GM23338 (cell line): ENCODE measurements at regions not wholly inside any gene's neighbourhood (a gene's known extent, or its start where the extent isn't known, plus 50 kb on each side); places are given as distances from the start of the nearest gene placed in this dataset.

Source experiments
- ATAC-seq: fragments of 200-7000 bp; cut with Tn5 transposase; 3 replicates; pipeline ENCODE4 v1.9.1; 2020
- DNase-seq: peaks from one replicate; pipeline ENCODE4 v3.0.0-alpha.2; 2015; ENCODE audit warnings: low spot score
- H2AFZ ChIP-seq: fragments of 200-600 bp; sonication (generic); 2 replicates; pipeline ENCODE4 v1.8.0; 2016; ENCODE audit warnings: antibody characterized with exemption, mild to moderate bottlenecking, moderate library complexity
- H3F3A ChIP-seq: fragments of 200-600 bp; sonication (generic); replicated peaks from 2 replicates; pipeline ENCODE4 v1.8.0; 2017; ENCODE audit warnings: antibody characterized with exemption, mixed run types, low read depth
- H3K27ac ChIP-seq: fragments of 200-600 bp; sonication (generic); 2 replicates; pipeline ENCODE4 v1.6.1; 2016; ENCODE audit warnings: low read depth
- H3K27me3 ChIP-seq: fragments of 200-600 bp; sonication (generic); 2 replicates; pipeline ENCODE4 v1.8.0; 2016; ENCODE audit warnings: mild to moderate bottlenecking, mixed run types, moderate library complexity; ENCODE audit not compliant: insufficient read depth
- H3K36me3 ChIP-seq: fragments of 200-600 bp; sonication (generic); 2 replicates; pipeline ENCODE4 v1.8.0; 2016; ENCODE audit warnings: mild to moderate bottlenecking; ENCODE audit not compliant: insufficient read depth
- H3K4me1 ChIP-seq: fragments of 200-600 bp; sonication (generic); 2 replicates; pipeline ENCODE4 v1.8.0; 2016; ENCODE audit warnings: mild to moderate bottlenecking, moderate library complexity; ENCODE audit not compliant: insufficient read depth
- H3K4me2 ChIP-seq: fragments of 200-600 bp; sonication (generic); 2 replicates; pipeline ENCODE4 v1.7.1; 2017; ENCODE audit warnings: mixed run types
- H3K4me3 ChIP-seq: fragments of 200-600 bp; sonication (generic); 2 replicates; pipeline ENCODE4 v1.6.1; 2016; ENCODE audit warnings: mixed run types
- H3K79me2 ChIP-seq: fragments of 200-600 bp; sonication (generic); replicated peaks from 2 replicates; pipeline ENCODE4 v1.8.0; 2017; ENCODE audit warnings: mild to moderate bottlenecking; ENCODE audit not compliant: insufficient read depth
- H3K9me2 ChIP-seq: fragments of 200-600 bp; sonication (generic); 2 replicates; pipeline ENCODE4 v1.8.0; 2017; ENCODE audit not compliant: insufficient read depth
- H4K20me1 ChIP-seq: fragments of 200-600 bp; sonication (generic); replicated peaks from 2 replicates; pipeline ENCODE4 v1.8.0; 2017; ENCODE audit warnings: mild to moderate bottlenecking; ENCODE audit not compliant: insufficient read depth
- H3K27ac Mint-ChIP-seq: 2 replicates; pipeline ENCODE4 v1.8.0; 2020; ENCODE audit warnings: inconsistent platforms, mild to moderate bottlenecking, moderate library complexity, mixed read lengths
- H3K27me3 Mint-ChIP-seq: 3 replicates; pipeline ENCODE4 v1.8.0; 2022; ENCODE audit warnings: low read depth, mild to moderate bottlenecking, moderate library complexity, mixed read lengths, inconsistent platforms; ENCODE audit not compliant: insufficient read depth, poor library complexity
- H3K36me3 Mint-ChIP-seq: 3 replicates; pipeline ENCODE4 v1.8.0; 2021; ENCODE audit warnings: low read depth, mild to moderate bottlenecking, inconsistent platforms, moderate library complexity, mixed read lengths
- H3K4me1 Mint-ChIP-seq: 3 replicates; pipeline ENCODE4 v1.8.0; 2020; ENCODE audit warnings: mild to moderate bottlenecking, inconsistent platforms, mixed read lengths
- H3K4me3 Mint-ChIP-seq: 3 replicates; pipeline ENCODE4 v1.8.0; 2021; ENCODE audit warnings: moderate library complexity, mild to moderate bottlenecking, inconsistent platforms, mixed read lengths
- H3K9me3 Mint-ChIP-seq: 3 replicates; pipeline ENCODE4 v1.8.0; 2020; ENCODE audit warnings: moderate library complexity, mild to moderate bottlenecking, inconsistent platforms, mixed read lengths
- CREB1 ChIP-seq: fragments of 250-450 bp; sonication (Bioruptor Pico); IDR thresholded peaks from 2 replicates; pipeline ENCODE4 v1.5.0; 2020; ENCODE audit warnings: low read depth, mild to moderate bottlenecking, moderate library complexity
- CTCF ChIP-seq, 2 experiments: fragments of 200-600 bp in 1 of 2; sonication (generic) in 1 of 2; conservative IDR thresholded peaks; 2 replicates each; pipeline versions ENCODE4 v1.5.1 to v1.6.1; 2016 to 2017; ENCODE audit warnings: antibody characterized with exemption in 2 of 2, low read depth in 2 of 2, mild to moderate bottlenecking in 2 of 2, moderate library complexity in 1 of 2
- ETS1 ChIP-seq: IDR thresholded peaks from 2 replicates; pipeline ENCODE4 v1.6.1; 2016; ENCODE audit warnings: antibody characterized with exemption
- EZH2 ChIP-seq: fragments of 200-600 bp; sonication (generic); IDR thresholded peaks from one replicate; pipeline ENCODE4 v1.8.0; 2017; ENCODE audit warnings: antibody characterized with exemption, mild to moderate bottlenecking, low read depth; ENCODE audit not compliant: unreplicated experiment
- EZH2phosphoT487 ChIP-seq: fragments of 200-600 bp; sonication (generic); IDR thresholded peaks from one replicate; pipeline ENCODE4 v1.8.1; 2018; ENCODE audit warnings: antibody characterized with exemption; ENCODE audit not compliant: unreplicated experiment
- JUNB ChIP-seq: IDR thresholded peaks from one replicate; pipeline ENCODE4 v1.6.1; 2016; ENCODE audit warnings: antibody characterized with exemption; ENCODE audit not compliant: unreplicated experiment
- NANOG ChIP-seq: IDR thresholded peaks from 2 replicates; pipeline ENCODE4 v1.6.1; 2016; ENCODE audit warnings: antibody characterized with exemption, borderline replicate concordance
- POLR2AphosphoS5 ChIP-seq: IDR thresholded peaks from 2 replicates; pipeline ENCODE4 v1.6.1; 2016; ENCODE audit warnings: antibody characterized with exemption, low read depth
- STAT1 ChIP-seq: IDR thresholded peaks from one replicate; pipeline ENCODE4 v1.6.1; 2016; ENCODE audit warnings: antibody characterized with exemption; ENCODE audit not compliant: unreplicated experiment
- ZNF114 ChIP-seq: fragments of 250-450 bp; sonication (Bioruptor Pico); IDR thresholded peaks from 2 replicates; pipeline ENCODE4 v1.5.0; 2020; ENCODE audit warnings: mild to moderate bottlenecking, moderate library complexity
- ZNF331 ChIP-seq: fragments of 250-450 bp; sonication (Bioruptor Pico); IDR thresholded peaks from 2 replicates; pipeline ENCODE4 v1.5.0; 2020; ENCODE audit warnings: low read depth, mild to moderate bottlenecking, moderate library complexity
- TF ChIP-seq, protein P1 (sequence below): IDR thresholded peaks from one replicate; pipeline ENCODE4 v1.6.1; 2018; ENCODE audit warnings: antibody characterized with exemption; ENCODE audit not compliant: unreplicated experiment

DNA sequence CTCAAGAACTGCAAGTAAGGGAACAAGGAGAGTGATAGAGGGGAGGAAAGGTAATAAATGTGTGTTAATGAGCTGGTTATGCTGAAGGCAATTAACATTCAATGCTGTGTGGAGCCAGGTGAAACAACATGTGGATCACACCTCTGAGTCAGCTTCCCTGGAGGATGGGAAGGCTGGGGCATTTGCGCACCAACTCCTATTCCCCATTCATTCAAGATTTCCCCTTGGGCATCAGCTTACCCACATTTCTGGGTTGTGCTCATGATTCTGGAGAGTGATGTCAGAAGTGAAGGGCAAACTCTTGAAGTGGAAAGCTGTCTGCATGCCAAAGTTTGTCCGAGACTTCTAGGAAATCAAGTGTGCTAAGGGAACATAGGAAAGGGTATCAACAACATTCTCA is 461.4 kb downstream of the MID1IP1 start (continued):
- TF ChIP-seq, protein P1, sequence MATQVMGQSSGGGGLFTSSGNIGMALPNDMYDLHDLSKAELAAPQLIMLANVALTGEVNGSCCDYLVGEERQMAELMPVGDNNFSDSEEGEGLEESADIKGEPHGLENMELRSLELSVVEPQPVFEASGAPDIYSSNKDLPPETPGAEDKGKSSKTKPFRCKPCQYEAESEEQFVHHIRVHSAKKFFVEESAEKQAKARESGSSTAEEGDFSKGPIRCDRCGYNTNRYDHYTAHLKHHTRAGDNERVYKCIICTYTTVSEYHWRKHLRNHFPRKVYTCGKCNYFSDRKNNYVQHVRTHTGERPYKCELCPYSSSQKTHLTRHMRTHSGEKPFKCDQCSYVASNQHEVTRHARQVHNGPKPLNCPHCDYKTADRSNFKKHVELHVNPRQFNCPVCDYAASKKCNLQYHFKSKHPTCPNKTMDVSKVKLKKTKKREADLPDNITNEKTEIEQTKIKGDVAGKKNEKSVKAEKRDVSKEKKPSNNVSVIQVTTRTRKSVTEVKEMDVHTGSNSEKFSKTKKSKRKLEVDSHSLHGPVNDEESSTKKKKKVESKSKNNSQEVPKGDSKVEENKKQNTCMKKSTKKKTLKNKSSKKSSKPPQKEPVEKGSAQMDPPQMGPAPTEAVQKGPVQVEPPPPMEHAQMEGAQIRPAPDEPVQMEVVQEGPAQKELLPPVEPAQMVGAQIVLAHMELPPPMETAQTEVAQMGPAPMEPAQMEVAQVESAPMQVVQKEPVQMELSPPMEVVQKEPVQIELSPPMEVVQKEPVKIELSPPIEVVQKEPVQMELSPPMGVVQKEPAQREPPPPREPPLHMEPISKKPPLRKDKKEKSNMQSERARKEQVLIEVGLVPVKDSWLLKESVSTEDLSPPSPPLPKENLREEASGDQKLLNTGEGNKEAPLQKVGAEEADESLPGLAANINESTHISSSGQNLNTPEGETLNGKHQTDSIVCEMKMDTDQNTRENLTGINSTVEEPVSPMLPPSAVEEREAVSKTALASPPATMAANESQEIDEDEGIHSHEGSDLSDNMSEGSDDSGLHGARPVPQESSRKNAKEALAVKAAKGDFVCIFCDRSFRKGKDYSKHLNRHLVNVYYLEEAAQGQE: no peak
- TF ChIP-seq ZNF331 (CRISPR knock-in tag): no peak
- no peak for TF ChIP-seq ZNF114

DNA sequence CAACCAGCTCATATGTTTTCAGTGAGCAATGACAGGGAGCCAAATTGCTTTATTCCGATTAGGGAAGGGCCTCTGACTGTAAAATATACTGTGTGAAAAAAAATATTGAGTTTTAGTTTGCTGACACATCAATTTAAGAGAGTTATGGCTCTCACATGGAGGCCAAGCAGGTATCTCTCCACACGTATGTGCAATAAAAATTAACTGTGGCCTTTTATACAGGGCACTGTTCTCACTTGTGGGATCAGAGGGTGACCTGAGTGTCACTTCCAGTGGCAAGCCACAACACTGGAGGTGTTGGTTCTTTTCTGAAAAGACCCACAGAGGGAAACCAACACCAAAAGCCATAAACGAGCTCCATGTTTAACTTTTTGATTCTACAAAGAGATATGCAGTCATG is 462.8 kb downstream of the MID1IP1 start:
- ATAC-seq: no peak
- no peak for DNase-seq
- no peaks in the 10 kb centered on the region for H3K36me3 ChIP-seq
- no peak overlapping the region for H3K4me3 Mint-ChIP-seq
- no peaks in the 10 kb centered on the region for H3K79me2 ChIP-seq
- no peaks in the 10 kb centered on the region for H3K27me3 ChIP-seq
- H3K27ac Mint-ChIP-seq: no peak overlapping the region
- no peaks in the 10 kb centered on the region for H3F3A ChIP-seq
- TF ChIP-seq JUNB: no peak
- no peak for TF ChIP-seq EZH2phosphoT487
- no peak for TF ChIP-seq ZNF114
- no peak overlapping the region for H3K4me3 ChIP-seq
- H3K27ac ChIP-seq: no peak overlapping the region
- no peak overlapping the region for H3K4me2 ChIP-seq
- H3K27me3 Mint-ChIP-seq: no peaks in the 10 kb centered on the region
- no peak overlapping the region for H2AFZ ChIP-seq
- no peaks in the 10 kb centered on the region for H3K4me1 ChIP-seq
- H3K9me2 ChIP-seq: no peaks in the 10 kb centered on the region
- no peaks in the 10 kb centered on the region; the same call in 2 of the 3 replicates for H3K9me3 Mint-ChIP-seq
- no peaks in the 10 kb centered on the region for H3K4me1 Mint-ChIP-seq
- H3K36me3 Mint-ChIP-seq: no peaks in the 10 kb centered on the region
- no peaks in the 10 kb centered on the region for H4K20me1 ChIP-seq

DNA sequence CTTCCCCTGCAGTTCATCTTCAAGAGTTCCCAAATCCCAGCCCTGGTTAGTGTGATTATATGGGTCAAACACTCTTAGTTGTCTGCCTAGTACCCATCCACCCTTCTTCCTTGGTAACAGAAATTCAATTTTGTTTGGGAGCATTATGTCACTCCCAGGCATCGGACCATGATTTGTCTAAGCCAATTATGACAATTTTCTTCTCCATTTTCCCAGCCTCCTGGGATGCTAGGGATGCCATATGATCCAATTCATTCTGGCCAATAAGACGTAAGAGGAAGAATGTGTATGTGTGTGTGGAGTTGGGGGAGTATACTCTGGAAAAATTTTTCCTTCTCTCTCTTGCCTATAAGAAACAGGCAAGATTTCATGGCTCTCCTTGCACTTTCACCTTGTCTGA is 465.9 kb downstream of the MID1IP1 start:
- no peaks in the 10 kb centered on the region; the same call in 2 of the 3 replicates for H3K9me3 Mint-ChIP-seq
- no peak for TF ChIP-seq STAT1
- no peak for TF ChIP-seq ZNF331 (CRISPR knock-in tag)
- TF ChIP-seq CREB1: no peak
- TF ChIP-seq, protein P1: no peak
- no peak for TF ChIP-seq POLR2AphosphoS5
- TF ChIP-seq CTCF (conservative IDR thresholded peaks at IDR 0.05; ENCODE audit: low read depth in 2 of 2): no peak
- TF ChIP-seq EZH2: no peak
- TF ChIP-seq JUNB: no peak
- no peak for TF ChIP-seq NANOG
- TF ChIP-seq EZH2phosphoT487: no peak
- TF ChIP-seq ZNF114: no peak
- TF ChIP-seq ETS1: no peak

More for the DNA sequence above, 465.9 kb downstream of the MID1IP1 start:
- Mint-ChIP-seq H3K36me3 (no peaks in the 10 kb centered on the region), H3K27me3 (no peaks in the 10 kb centered on the region), H3K4me1 (no peaks in the 10 kb centered on the region), H3K27ac (no peak overlapping the region), H3K4me3 (no peak overlapping the region)
- H3K4me2 ChIP-seq: no peak overlapping the region
- no peaks in the 10 kb centered on the region for H3K79me2 ChIP-seq
- no peaks in the 10 kb centered on the region for H3F3A ChIP-seq
- DNase-seq (no peak), ATAC-seq (no peak)
- no peaks in the 10 kb centered on the region for H3K9me2 ChIP-seq
- no peaks in the 10 kb centered on the region for H3K27me3 ChIP-seq
- no peaks in the 10 kb centered on the region for H3K4me1 ChIP-seq
- no peak overlapping the region for H3K4me3 ChIP-seq
- no peak overlapping the region for H2AFZ ChIP-seq
- no peak overlapping the region for H3K27ac ChIP-seq
- H3K36me3 ChIP-seq: no peaks in the 10 kb centered on the region
- H4K20me1 ChIP-seq: no peaks in the 10 kb centered on the region
